Skeletal muscle cell (primary cell): ENCODE measurements at regions not wholly inside any gene's neighbourhood (a gene's known extent, or its start where the extent isn't known, plus 50 kb on each side); places are given as distances from the start of the nearest gene placed in this dataset.

Source experiments
- DNase-seq: peaks from one replicate; pipeline ENCODE4 v3.0.0-alpha.2; 2010; ENCODE audit warnings: low read depth
- H3K4me3 ChIP-seq: 2 replicates; pipeline ENCODE4 v1.5.1; 2011; ENCODE audit warnings: low read depth, mild to moderate bottlenecking, control low read depth, low read length, moderate library complexity

- H3K4me3 ChIP-seq = no peak overlapping the region
- no peak for DNase-seq
Observed at GRCh38 chr19:31803835-31804446, 454.7 kb upstream of the TSHZ3 start.

DNA sequence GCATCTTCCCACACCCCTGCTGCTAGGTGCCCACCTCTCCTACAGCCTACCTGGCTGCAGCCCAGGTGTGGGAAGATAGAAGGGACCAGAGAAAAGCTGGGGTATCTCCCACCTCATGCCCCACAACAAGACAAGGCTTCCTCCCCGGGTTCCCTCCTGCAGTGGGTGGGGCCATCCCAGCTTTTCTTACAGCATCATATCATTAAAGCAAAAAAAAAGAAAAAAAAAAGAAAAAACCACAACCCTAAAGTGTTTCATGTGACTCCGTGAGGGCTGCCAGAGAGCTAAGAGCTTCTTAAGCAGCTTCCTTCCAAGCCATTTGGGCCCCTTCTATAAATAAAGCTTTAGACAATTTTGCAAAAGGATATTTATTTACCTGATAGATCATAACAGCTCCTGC, 455.4 kb upstream of the TSHZ3 start:
- DNase-seq = no peak
- H3K4me3 ChIP-seq = no peak overlapping the region

DNA sequence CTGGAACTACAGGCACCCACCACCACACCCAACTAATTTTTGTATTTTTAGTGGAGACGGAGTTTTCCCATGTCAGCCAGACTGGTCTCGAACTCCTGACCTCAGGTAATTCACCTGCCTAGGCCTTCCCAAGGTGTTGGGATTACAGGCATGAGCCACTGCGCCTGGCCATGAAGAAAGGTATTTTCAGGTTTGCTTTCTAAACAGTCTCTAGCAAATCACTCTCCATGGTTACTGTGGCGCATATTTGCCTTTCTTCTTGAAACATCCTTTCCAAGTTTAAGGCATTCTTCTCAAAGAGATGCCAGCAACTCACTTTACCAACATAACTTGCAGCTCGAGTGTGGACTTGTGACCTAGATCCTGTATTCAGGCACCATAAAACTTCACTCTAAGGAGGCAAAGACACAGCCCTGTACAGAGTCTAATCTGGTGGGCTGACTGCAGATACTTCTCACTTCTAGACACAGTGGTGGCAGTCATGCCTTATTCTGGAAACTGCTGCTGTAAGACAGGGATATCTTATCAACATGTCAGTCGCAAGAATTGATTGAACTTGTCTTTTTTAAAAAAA, 461.4 kb upstream of the TSHZ3 start:
- DNase-seq = no peak
- no peak overlapping the region for H3K4me3 ChIP-seq

- H3K4me3 ChIP-seq = no peak overlapping the region
- no peak for DNase-seq
Observed at GRCh38 chr19:31817971-31818797, 468.9 kb upstream of the TSHZ3 start.

GRCh38 chr19:31818798-31819105, 469.5 kb upstream of the TSHZ3 start:
- no peak for DNase-seq
- H3K4me3 ChIP-seq = no peak overlapping the region

- H3K4me3 ChIP-seq = no peak overlapping the region
Observed at GRCh38 chr19:31819837-31820236, 470.6 kb upstream of the TSHZ3 start.

GRCh38 chr19:31821346-31821745, 472.1 kb upstream of the TSHZ3 start:
- DNase-seq = no peak
- no peak overlapping the region for H3K4me3 ChIP-seq

More at GRCh38 chr19:31819837-31820236, 470.6 kb upstream of the TSHZ3 start:
- no peak for DNase-seq

DNA sequence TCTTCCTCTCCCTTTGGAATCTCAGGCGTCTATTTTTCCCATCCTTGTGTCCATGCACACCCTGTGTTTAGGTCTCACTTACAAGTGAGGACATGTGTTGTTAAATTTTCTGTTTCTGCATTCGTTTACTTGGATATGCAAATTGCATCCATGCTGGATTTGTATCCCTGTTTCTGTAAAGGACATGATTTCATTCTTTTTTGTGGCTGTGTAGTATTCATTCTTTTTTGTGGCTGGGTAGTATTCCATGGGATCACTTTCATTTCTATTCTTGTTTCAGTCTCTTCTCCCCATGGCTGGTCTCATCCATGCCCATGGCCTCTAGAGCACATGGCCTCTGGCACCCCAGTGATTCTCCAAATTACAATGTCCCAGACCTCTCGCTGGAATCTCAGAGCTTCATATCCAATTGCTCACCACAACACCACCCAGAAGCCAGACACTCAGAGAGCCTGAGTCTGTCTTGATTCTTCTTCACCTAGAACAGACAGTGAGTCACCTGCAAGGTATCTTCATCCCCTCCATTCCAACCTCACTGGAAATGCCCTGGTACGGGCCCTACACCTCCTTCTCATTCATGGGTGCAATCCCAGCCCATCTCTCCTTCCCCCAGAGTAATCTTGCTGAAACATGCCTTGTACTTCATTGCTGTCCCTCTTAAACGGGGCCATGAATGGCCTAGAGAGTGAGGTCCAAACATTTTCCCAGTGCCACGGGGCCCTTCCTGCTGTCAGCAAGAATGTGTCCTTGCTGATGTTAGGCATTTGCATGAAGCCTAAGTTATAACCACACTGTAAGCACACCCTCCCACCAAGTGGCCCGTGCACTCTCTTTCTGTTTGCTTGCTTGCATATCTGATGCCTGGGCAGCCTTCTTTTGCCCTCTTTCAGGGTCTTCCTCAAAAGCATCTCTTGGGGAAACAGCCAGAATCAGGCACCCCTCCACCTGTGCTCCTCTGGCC, 476.2 kb upstream of the TSHZ3 start:
- DNase-seq = no peak
- no peak overlapping the region for H3K4me3 ChIP-seq

- no peak overlapping the region for H3K4me3 ChIP-seq
- no peak for DNase-seq
Observed at GRCh38 chr19:31826325-31826724, 477.1 kb upstream of the TSHZ3 start.

GRCh38 chr19:31831421-31832175, 482.4 kb upstream of the TSHZ3 start:
- no peak for DNase-seq
- H3K4me3 ChIP-seq = no peak overlapping the region

GRCh38 chr19:31832176-31832548, 482.9 kb upstream of the TSHZ3 start:
- DNase-seq = no peak
- H3K4me3 ChIP-seq = no peak overlapping the region

DNA sequence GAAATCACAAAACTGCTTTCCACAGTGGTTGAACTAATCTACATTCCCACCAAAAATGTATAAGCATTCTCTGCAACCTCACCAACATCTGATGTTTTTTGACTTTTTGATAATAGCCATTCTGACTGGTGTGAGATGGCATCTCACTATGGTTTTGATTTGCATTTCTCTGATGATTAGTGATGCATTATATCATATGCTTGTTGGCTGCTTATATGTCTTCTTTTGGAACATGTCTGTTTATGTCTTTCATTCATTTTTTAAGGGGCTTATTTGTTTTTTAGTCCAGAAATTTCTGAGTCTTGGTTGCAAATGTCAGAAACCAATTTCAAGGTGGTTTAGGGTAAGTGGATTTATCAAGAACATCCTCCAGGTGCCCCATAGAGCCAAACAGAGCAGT, 484.8 kb upstream of the TSHZ3 start:
- DNase-seq = no peak
- no peak overlapping the region for H3K4me3 ChIP-seq

- no peak overlapping the region for H3K4me3 ChIP-seq
- no peak for DNase-seq
Observed at GRCh38 chr19:31838163-31838815, 489.1 kb upstream of the TSHZ3 start.

GRCh38 chr19:31840371-31840770, 491.1 kb upstream of the TSHZ3 start:
- H3K4me3 ChIP-seq = no peak overlapping the region

DNA sequence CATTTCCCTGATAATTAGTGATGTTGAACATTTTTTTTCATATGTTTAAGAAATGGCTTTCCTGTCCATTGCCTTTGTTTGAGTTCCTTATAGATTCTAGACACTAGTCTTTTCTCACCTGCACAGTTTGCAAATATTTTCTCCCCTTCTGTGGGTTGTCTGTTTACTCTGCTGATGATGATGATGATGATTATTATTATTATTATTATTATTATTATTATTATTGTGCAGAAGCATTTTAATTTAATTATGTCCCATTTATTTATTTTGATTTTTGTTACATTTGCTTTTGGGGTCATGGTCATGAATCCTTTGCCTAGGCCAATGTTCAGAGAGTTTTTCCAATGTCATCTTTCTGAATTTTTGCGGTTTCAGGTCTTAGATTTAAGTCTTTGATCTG, 492.5 kb upstream of the TSHZ3 start:
- no peak for DNase-seq
- H3K4me3 ChIP-seq = no peak overlapping the region

More at GRCh38 chr19:31840371-31840770, 491.1 kb upstream of the TSHZ3 start:
- no peak for DNase-seq

- DNase-seq = no peak
- H3K4me3 ChIP-seq = no peak overlapping the region
Observed at GRCh38 chr19:31863122-31863521, 482.3 kb upstream of the ZNF507 start.

DNA sequence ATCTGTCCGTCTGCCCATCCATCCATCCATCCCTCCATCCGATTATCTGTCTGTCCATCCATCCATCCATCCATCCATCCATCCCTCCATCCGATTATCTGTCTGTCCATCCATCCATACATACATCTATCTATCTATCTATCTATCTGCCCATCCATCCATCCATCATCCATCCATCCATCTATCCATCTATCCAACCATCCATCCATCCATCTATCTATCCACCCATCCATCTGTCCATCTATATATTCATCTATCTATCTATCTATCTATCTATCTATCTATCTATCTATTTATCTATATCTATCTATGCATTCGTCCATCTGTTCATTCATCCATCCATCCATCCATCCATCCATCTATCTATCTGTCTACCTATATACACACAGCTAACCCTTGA, 471.1 kb upstream of the ZNF507 start:
- no peak overlapping the region for H3K4me3 ChIP-seq
- DNase-seq = no peak

DNA sequence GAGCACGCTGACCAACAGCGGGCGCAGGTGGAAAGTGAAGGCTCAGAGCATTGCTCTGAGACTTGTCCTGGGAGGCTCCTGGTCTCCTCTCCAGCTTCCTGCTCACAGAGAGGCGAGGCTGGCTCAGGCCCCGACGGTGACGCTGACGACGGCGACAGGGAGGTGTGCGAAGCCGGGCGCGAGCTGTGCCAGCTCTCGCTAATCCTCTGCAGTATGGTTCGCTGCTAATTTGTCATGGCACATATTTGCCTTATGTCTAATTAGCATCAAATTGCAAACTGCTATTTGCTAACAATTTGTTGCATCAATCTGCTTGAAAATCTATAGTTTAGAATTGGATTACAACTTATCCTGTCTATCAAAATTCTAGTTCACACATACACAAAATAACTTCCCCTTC, 469.8 kb upstream of the ZNF507 start:
- H3K4me3 ChIP-seq = no peak overlapping the region
- no peak for DNase-seq

- no peak for DNase-seq
- no peak overlapping the region for H3K4me3 ChIP-seq
Observed at GRCh38 chr19:31880283-31880682, 465.1 kb upstream of the ZNF507 start.
